NT2/D1 (cell line): ENCODE measurements at regions not wholly inside any gene's neighbourhood (a gene's known extent, or its start where the extent isn't known, plus 50 kb on each side); places are given as distances from the start of the nearest gene placed in this dataset.

Experiments
- SUZ12 ChIP-seq: IDR thresholded peaks from 2 replicates; pipeline ENCODE4 v1.6.1; 2011; ENCODE audit not compliant: insufficient read length, insufficient read depth; ENCODE audit errors: extremely low read depth
- YY1 ChIP-seq: IDR thresholded peaks from 2 replicates; pipeline ENCODE4 v1.6.1; 2011; ENCODE audit not compliant: insufficient read length, insufficient read depth

DNA sequence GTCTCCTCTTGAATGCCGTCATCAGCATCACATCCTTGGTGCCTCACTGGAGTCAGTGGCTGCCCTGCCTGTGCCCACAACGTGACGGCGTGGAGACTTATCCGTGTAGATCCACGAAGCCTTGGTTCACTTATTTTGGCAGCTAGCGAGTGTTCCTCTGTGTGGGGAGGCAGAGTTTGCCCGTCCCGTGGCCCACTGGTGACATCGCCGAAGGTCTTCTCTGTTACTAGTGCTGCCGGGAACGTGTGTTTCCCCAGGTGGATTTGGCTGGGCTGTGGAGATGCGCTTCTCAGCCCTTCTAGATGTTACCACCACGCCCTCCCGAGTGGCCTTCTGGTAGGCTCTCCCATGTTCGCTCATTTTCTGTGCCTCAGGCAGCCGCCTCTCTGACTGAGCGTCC is 169.6 kb downstream of the SEC14L1 start:
- TF ChIP-seq YY1 (no peak), SUZ12 (no peak)
